Lung microvascular endothelial cell (primary cell): ENCODE measurements at regions not wholly inside any gene's neighbourhood (a gene's known extent, or its start where the extent isn't known, plus 50 kb on each side); places are given as distances from the start of the nearest gene placed in this dataset.
"Not testable (repeated sequence)": the region's sequence is repeated elsewhere in the genome, so short reads cannot be mapped to it uniquely, and the experiment has no call there.

Experiments
- DNase-seq, 2 donors: peaks; one replicate each; pipeline versions ENCODE4 v3.0.0 to v3.0.0-alpha.2; 2010; ENCODE audit warnings: low read depth in 2 of 2

DNA sequence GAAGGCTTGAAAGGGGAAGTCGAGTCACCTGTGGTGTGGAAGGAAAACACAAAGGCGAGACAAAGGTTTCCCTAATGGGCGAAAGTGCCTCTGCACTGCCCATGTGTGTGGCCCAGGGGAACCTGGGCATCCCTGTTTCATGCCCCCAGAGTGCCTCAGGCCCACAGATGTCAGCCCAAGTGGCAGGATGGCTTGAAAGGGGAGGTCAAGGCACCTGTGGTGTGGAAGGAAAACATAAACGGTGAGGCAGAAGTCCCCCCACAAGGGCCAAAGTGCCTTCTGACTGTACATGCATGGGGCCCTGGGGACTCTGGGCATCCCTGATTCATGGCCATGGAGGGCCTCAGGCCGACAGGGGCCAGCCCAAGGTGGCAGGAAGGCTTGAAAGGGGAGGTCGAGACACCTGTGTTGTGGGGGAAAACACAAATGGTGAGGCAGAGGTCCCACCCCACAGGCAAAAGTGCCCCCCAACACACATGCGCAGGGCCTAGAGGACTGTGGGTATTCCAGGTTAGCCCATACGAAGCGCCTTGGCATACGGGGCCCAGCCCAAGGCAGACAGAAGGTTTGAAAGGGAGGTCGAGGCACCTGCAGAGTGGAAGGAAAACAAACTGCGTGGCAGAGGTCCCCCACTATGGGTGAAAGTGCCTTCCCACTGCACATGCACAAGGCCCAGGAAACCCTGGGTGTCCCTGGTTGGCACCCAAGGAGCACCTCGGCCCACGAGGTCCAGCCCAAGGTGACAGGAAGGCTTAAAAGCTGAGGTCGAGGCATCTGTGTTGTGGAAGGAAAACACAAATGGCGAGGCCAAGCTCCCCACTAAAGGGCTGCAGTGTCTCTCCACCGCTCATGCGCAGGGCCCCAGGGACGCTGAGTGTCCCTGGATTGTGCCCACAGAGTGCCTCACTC lies 382.3 kb downstream of the ALG10 start:
- no peak for DNase-seq

DNA sequence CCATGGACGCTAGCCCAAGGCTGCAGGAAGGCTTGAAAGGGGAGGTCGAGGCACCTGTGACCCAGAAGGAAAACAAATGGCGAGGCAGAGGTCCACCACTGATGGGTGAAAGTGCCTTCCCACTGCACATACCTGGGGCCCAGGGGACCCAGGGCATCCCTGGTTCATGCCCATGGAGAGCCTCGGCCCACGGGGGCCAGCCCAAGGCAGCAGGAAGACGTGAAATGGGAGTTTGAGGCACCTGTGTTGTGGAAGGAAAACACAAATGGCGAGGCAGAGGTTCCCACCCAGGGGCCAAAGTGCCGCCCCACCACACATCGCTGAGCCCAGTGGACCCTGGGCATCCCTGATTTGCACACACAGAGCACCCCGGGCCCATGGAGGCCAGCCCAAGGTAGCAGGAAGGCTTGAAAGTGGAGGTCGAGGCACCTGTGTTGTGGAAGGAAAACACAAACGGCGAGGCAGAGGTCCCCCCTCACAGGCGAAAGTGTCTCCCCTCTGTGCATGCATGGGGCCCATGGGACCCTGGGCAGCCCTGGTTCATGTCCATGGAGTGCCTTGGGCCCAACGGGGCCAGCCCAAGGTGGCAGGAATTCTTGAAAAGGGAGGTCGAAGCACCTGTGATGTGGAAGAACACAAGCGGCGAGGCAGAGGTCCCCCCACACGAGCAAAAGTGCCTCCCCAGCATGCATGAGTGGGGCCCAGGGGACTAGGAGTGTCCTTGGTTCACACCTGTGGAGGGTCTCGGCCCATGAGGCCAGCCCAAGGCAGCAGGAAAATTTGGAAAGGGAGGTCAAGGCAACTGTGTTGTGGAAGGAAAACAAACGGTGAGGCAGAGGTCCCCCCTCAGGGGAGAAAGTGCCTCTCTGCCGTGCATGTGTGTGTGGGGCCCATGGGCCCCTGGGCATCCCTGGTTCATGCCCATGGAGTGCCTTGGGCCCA lies 383.3 kb downstream of the ALG10 start:
- no peak for DNase-seq

- DNase-seq, result no peak
Observed at GRCh38 chr12:34406228-34406995, 384.1 kb downstream of the ALG10 start.

DNA sequence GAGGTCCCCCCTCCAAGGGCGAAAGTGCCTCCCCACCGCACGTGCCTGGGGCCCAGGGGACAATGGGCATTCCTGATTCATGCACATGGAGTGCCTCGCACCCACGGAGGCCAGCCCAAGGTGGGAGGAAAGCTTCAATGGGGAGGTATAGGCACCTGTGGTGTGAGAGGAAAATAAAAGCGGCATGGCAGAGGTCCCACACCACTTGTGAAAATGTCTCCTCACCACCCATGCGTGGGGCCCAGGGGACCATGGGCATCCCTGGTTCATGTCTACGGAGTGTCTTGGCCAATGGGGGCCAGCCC lies 384.7 kb downstream of the ALG10 start:
- DNase-seq, result no peak

DNA sequence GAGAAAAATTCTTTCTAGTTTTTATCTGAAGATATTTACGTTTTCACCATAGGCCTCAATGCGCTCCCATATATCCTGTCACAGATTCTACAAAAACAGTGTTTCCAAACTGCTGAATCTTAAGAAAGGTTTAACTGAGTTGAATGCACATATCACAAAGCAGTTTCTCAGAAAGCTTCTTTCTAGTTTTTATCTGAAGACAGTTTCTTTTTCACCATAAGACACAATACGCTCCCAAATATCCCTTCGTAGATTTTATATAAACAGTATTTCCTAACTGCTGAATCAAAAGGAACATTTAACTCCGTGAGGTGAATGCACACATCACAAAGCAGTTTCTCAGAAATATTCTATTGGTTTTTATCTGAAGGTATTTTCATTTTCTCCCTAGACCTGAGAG lies 385.5 kb downstream of the ALG10 start:
- no peak for DNase-seq

GRCh38 chr12:34431509-34431908 lies 409.2 kb downstream of the ALG10 start:
- DNase-seq, result not testable (repeated sequence)
